ENCODE measurements at regions not wholly inside any gene's neighbourhood (a gene's known extent, or its start where the extent isn't known, plus 50 kb on each side); places are given as distances from the start of the nearest gene placed in this dataset.

GRCh38 chr3:107189158-107189791, 188.0 kb upstream of the CCDC54 start:
- TF ChIP-seq POLR2AphosphoS5 (IDR thresholded peaks at IDR 0.05; ENCODE audit: low read depth) (no peak), ZNF114 (CRISPR knock-in tag; IDR thresholded peaks at IDR 0.05) (no peak)
- Histone ChIP-seq H3K36me3 (ENCODE audit: insufficient read depth) (no peaks in the 10 kb centered on the region), H3K9me2 (ENCODE audit: insufficient read depth) (no peaks in the 10 kb centered on the region), H3K79me2 (replicated peaks; ENCODE audit: insufficient read depth) (no peaks in the 10 kb centered on the region), H3F3A (replicated peaks; ENCODE audit: low read depth) (no peaks in the 10 kb centered on the region), H3K4me2 (no peak overlapping the region), H3K27me3 (ENCODE audit: insufficient read depth) (no peaks in the 10 kb centered on the region), H3K4me1 (ENCODE audit: insufficient read depth) (no peaks in the 10 kb centered on the region), H4K20me1 (replicated peaks; ENCODE audit: insufficient read depth) (no peaks in the 10 kb centered on the region), H3K4me3 (no peak overlapping the region), H3K27ac (ENCODE audit: low read depth) (no peak overlapping the region), H2AFZ (no peak overlapping the region)
- DNase-seq (ENCODE audit: low spot score) (no peak), ATAC-seq (no peak)
- Mint-ChIP-seq H3K9me3 (no peaks in the 10 kb centered on the region), H3K4me1 (no peaks in the 10 kb centered on the region), H3K27me3 (ENCODE audit: insufficient read depth, low read depth, poor library complexity) (no peaks in the 10 kb centered on the region), H3K36me3 (ENCODE audit: low read depth) (no peaks in the 10 kb centered on the region), H3K27ac (no peak overlapping the region), H3K4me3 (no peak overlapping the region)

- Mint-ChIP-seq H3K27ac (no peak overlapping the region), H3K27me3 (ENCODE audit: insufficient read depth, low read depth, poor library complexity) (peaks cover 1% of the 10 kb centered on the region), H3K9me3 (no peaks in the 10 kb centered on the region; the same call in 2 of the 3 replicates), H3K36me3 (ENCODE audit: low read depth) (no peaks in the 10 kb centered on the region), H3K4me1 (no peaks in the 10 kb centered on the region), H3K4me3 (no peak overlapping the region)
- DNase-seq (ENCODE audit: low spot score) (no peak), ATAC-seq (no peak)
- no peak overlapping the region for H2AFZ ChIP-seq
- H3F3A ChIP-seq (replicated peaks; ENCODE audit: low read depth) = no peaks in the 10 kb centered on the region
- H4K20me1 ChIP-seq (replicated peaks; ENCODE audit: insufficient read depth) = no peaks in the 10 kb centered on the region
- no peaks in the 10 kb centered on the region for H3K27me3 ChIP-seq (ENCODE audit: insufficient read depth)
- H3K27ac ChIP-seq (ENCODE audit: low read depth) = no peak overlapping the region
- H3K9me2 ChIP-seq (ENCODE audit: insufficient read depth) = no peaks in the 10 kb centered on the region; the same call in 1 of the 2 replicates
- H3K4me2 ChIP-seq = no peak overlapping the region
- no peaks in the 10 kb centered on the region for H3K36me3 ChIP-seq (ENCODE audit: insufficient read depth)
- no peaks in the 10 kb centered on the region for H3K4me1 ChIP-seq (ENCODE audit: insufficient read depth)
- H3K4me3 ChIP-seq = no peak overlapping the region
- no peaks in the 10 kb centered on the region for H3K79me2 ChIP-seq (replicated peaks; ENCODE audit: insufficient read depth)
- TF ChIP-seq ZNF114 (CRISPR knock-in tag; IDR thresholded peaks at IDR 0.05) (no peak), REST (IDR thresholded peaks at IDR 0.05; ENCODE audit: unreplicated experiment) (no peak), CTCF (conservative IDR thresholded peaks at IDR 0.05; ENCODE audit: low read depth in 2 of 2) (no peak), NANOG (IDR thresholded peaks at IDR 0.05; ENCODE audit: borderline replicate concordance) (no peak), CREB1 (CRISPR knock-in tag; IDR thresholded peaks at IDR 0.05; ENCODE audit: low read depth) (no peak), ZNF462 (CRISPR knock-in tag; IDR thresholded peaks at IDR 0.05) (no peak), EZH2phosphoT487 (IDR thresholded peaks at IDR 0.05; ENCODE audit: unreplicated experiment) (no peak), POLR2AphosphoS5 (IDR thresholded peaks at IDR 0.05; ENCODE audit: low read depth) (no peak), ETS1 (IDR thresholded peaks at IDR 0.05) (no peak)
These were observed 184.1 kb upstream of the CCDC54 start for GRCh38 chr3:107193116-107193515.

All from GM23338 (cell line).